CD4-positive, alpha-beta T cell treated with Interleukin-2 at 100 ng/mL for 4 hours (primary cell): ENCODE measurements at regions not wholly inside any gene's neighbourhood (a gene's known extent, or its start where the extent isn't known, plus 50 kb on each side); places are given as distances from the start of the nearest gene placed in this dataset.

ENCODE experiments used
- DNase-seq: peaks from one replicate; pipeline ENCODE4 v3.0.0-alpha.2; 2020; ENCODE audit warnings: low spot score

GRCh38 chr10:47143473-47143872 lies 156.5 kb upstream of the GDF10 start:
- no peak for DNase-seq

- no peak for DNase-seq
Measured at GRCh38 chr10:47144525-47144924, 155.5 kb upstream of the GDF10 start.

- no peak for DNase-seq
Measured at GRCh38 chr10:47145290-47145934, 154.6 kb upstream of the GDF10 start.

GRCh38 chr10:47146572-47146971 lies 153.4 kb upstream of the GDF10 start:
- no peak for DNase-seq

GRCh38 chr10:47147186-47147585 lies 152.8 kb upstream of the GDF10 start:
- no peak for DNase-seq

- no peak for DNase-seq
Measured at GRCh38 chr10:47150581-47150980, 149.4 kb upstream of the GDF10 start.

GRCh38 chr10:47151920-47152319 lies 148.1 kb upstream of the GDF10 start:
- DNase-seq: no peak

- peak; percentile 13 for DNase-seq
Measured at GRCh38 chr10:47152861-47153349, 147.1 kb upstream of the GDF10 start.

- no peak for DNase-seq
Measured at GRCh38 chr10:47154762-47155161, 145.2 kb upstream of the GDF10 start.

GRCh38 chr10:47156873-47157272 lies 143.1 kb upstream of the GDF10 start:
- no peak for DNase-seq

- DNase-seq: no peak
Measured at GRCh38 chr10:47158116-47159071, 141.6 kb upstream of the GDF10 start.

GRCh38 chr10:47159361-47160260 lies 140.4 kb upstream of the GDF10 start:
- no peak for DNase-seq

GRCh38 chr10:47160261-47160908 lies 139.6 kb upstream of the GDF10 start:
- no peak for DNase-seq

GRCh38 chr10:47160967-47161366 lies 139.0 kb upstream of the GDF10 start:
- no peak for DNase-seq

- DNase-seq: no peak
Measured at GRCh38 chr10:47161465-47161864, 138.5 kb upstream of the GDF10 start.

- DNase-seq: no peak
Measured at GRCh38 chr10:47164126-47164799, 135.7 kb upstream of the GDF10 start.

- DNase-seq: no peak
Measured at GRCh38 chr10:47164800-47165128, 135.2 kb upstream of the GDF10 start.

GRCh38 chr10:47165168-47165710 lies 134.8 kb upstream of the GDF10 start:
- no peak for DNase-seq

GRCh38 chr10:47165711-47166404 lies 134.1 kb upstream of the GDF10 start:
- DNase-seq: peak; percentile 32

- DNase-seq: no peak
Measured at GRCh38 chr10:47166405-47166777, 133.6 kb upstream of the GDF10 start.
